Uterus (tissue), 3 donors: ENCODE measurements at regions not wholly inside any gene's neighbourhood (a gene's known extent, or its start where the extent isn't known, plus 50 kb on each side); places are given as distances from the start of the nearest gene placed in this dataset.

ENCODE experiments used
- DNase-seq, 2 donors: peaks; one replicate each; pipeline ENCODE4 v3.0.0-alpha.2; 2019 to 2020
- H3K27ac ChIP-seq, 2 donors: fragments of 200-600 bp; sonication (generic); 1 replicate in 1 of 2; 2 replicates in 1 of 2; pipeline ENCODE4 v1.5.1; 2016 to 2018
- H3K27me3 ChIP-seq, 2 donors: fragments of 200-600 bp; sonication (generic); one replicate each; pipeline ENCODE4 v1.5.1; 2018 to 2019; ENCODE audit warnings: control low read depth in 1 of 2
- H3K36me3 ChIP-seq, 2 donors: fragments of 200-600 bp; sonication (generic); one replicate each; pipeline ENCODE4 v1.5.1; 2019; ENCODE audit warnings: control low read depth in 1 of 2
- H3K4me1 ChIP-seq, 2 donors: fragments of 200-600 bp; sonication (generic); one replicate each; pipeline ENCODE4 v1.5.1; 2018 to 2019; ENCODE audit warnings: control low read depth in 1 of 2
- H3K4me3 ChIP-seq, 2 donors: fragments of 200-600 bp; sonication (generic); 1 replicate in 1 of 2; 2 replicates in 1 of 2; pipeline ENCODE4 v1.5.1; 2018 to 2019; ENCODE audit warnings: mild to moderate bottlenecking in 1 of 2
- H3K9me3 ChIP-seq, 2 donors: fragments of 200-600 bp; sonication (generic); one replicate each; pipeline ENCODE4 v1.5.1; 2019; ENCODE audit warnings: control low read depth in 1 of 2
- POLR2A ChIP-seq, 2 donors: fragments of 450-650 bp; IDR thresholded peaks; one replicate each; pipeline ENCODE4 v1.6.1; 2016; ENCODE audit warnings: antibody characterized with exemption in 2 of 2, mild to moderate bottlenecking in 1 of 2, moderate library complexity in 1 of 2
- intact Hi-C: fragments of 100-400 bp; cut with DNase I; formaldehyde crosslinking; loops from one replicate; pipeline ENCODE4 v1.15.1; 2023; ENCODE audit warnings: low total_unique reads
- TF ChIP-seq, protein P1 (sequence below), 4 experiments: fragments of 200-600 bp in 2 of 4; fragments of 450-650 bp in 2 of 4; sonication (generic) in 2 of 4; IDR thresholded peaks; one replicate each; pipeline ENCODE4 v1.5.1; 2016 to 2019; ENCODE audit warnings: antibody characterized with exemption in 4 of 4, mild to moderate bottlenecking in 2 of 4, moderate library complexity in 1 of 4
- donor health status: DM: yes; HTN: yes; CAD: no.

DNA sequence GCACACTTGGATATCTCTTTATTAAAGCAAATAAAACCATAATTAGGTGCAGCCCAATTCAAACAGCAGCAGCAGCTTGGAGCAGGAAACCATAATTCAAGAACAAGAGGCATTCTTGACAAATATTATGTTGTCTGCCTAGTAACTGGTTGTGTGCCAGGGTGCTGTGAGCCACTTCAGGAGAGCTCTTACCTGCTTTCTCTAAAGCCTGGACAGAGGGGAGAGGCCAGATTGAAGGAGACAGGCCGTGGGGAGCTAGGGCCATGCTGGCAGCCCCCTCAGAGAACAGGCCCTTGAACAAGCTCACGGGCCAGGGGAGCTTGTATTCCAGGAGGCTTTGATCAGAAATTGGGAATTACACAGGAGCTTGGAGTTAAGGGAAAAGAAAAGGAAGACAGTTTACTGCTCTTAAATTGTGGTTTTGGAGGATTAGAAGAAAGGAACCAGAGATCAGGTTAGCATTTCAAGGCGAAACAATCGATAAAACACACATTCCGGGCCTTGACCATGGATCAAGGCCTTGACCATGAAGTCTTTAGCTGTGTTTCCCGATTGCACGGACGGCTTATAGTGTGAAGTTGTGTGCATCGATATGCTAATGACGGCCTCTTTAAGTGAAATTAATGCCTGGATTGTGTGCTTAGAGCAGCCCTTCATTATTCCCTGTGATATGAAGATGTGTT lies 69.8 kb upstream of the NKX2-2 start:
- Histone ChIP-seq H3K4me3 (no peak overlapping the region), H3K4me1 (no peaks in the 10 kb centered on the region), H3K36me3 (no peaks in the 10 kb centered on the region), H3K9me3 (no peaks in the 10 kb centered on the region), H3K27me3 (no peaks in the 10 kb centered on the region), H3K27ac (no peak overlapping the region)
- intact Hi-C loops = no loop called here
- TF ChIP-seq, protein P1, sequence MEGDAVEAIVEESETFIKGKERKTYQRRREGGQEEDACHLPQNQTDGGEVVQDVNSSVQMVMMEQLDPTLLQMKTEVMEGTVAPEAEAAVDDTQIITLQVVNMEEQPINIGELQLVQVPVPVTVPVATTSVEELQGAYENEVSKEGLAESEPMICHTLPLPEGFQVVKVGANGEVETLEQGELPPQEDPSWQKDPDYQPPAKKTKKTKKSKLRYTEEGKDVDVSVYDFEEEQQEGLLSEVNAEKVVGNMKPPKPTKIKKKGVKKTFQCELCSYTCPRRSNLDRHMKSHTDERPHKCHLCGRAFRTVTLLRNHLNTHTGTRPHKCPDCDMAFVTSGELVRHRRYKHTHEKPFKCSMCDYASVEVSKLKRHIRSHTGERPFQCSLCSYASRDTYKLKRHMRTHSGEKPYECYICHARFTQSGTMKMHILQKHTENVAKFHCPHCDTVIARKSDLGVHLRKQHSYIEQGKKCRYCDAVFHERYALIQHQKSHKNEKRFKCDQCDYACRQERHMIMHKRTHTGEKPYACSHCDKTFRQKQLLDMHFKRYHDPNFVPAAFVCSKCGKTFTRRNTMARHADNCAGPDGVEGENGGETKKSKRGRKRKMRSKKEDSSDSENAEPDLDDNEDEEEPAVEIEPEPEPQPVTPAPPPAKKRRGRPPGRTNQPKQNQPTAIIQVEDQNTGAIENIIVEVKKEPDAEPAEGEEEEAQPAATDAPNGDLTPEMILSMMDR (IDR thresholded peaks at IDR 0.05) = no peak
- no peak for TF ChIP-seq POLR2A (IDR thresholded peaks at IDR 0.05)
- DNase-seq = no peak

DNA sequence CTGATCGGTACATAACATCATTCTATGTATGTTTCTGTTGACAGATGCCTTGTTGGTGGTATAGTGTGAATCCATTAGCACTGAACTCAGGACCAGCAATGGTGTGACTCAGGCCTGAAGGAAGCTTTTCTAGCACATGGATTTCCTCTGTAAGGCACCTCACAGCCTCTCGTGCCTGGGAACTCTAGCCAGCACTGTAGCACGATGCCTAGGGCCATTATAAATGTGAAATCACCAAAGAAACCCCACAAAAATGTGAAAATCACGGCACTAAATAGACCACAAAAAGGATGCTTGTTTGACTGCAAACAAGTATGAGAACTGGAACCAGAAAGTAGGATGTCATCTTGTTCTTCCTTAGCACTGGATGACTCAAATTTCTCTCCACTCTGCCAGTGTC lies 63.7 kb upstream of the NKX2-2 start:
- TF ChIP-seq, protein P1 (IDR thresholded peaks at IDR 0.05) = no peak
- no peak for TF ChIP-seq POLR2A (IDR thresholded peaks at IDR 0.05)
- no peaks in the 10 kb centered on the region for H3K4me1 ChIP-seq
- H3K27ac ChIP-seq = no peak overlapping the region
- no peak overlapping the region for H3K4me3 ChIP-seq
- H3K9me3 ChIP-seq = no peaks in the 10 kb centered on the region
- no peaks in the 10 kb centered on the region for H3K27me3 ChIP-seq
- no peak for DNase-seq
- intact Hi-C loops = no loop called here
- no peaks in the 10 kb centered on the region for H3K36me3 ChIP-seq

DNA sequence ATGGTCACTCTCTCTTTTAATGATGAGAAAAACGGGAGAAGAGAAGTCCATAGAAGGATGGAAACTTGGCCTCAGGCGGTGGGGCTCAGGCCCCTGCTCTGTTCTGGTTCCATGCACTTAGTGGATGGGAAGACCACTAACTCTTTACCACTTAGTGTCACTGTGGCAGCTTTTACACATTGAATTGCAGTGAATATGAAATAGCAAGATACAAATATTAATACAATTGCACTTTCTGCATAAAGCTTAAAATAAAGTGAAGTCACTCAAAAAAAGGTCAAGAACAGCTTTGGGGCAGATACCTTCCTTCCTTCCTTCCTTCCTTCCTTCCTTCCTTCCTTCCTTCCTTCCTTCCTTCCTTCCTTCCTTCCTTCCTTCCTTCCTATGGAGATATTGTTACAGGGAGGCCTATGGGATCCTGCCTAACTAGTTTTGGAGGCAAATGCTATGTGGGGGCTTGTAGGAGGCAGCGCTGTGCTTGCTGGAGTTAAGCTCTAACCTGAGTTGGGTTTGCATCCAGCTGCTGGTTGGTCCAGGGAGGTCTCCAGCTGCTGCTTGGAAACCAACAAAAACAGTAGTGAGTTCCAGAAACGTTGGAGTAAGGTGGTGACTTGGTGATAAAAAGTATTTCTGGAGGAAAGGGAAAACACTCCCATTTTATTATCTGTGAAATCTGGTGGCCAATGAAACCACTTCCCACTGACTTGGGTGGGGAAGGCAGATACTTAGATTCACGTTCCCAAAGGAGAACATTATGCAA lies 62.3 kb upstream of the NKX2-2 start:
- intact Hi-C loops = no loop called here

DNA sequence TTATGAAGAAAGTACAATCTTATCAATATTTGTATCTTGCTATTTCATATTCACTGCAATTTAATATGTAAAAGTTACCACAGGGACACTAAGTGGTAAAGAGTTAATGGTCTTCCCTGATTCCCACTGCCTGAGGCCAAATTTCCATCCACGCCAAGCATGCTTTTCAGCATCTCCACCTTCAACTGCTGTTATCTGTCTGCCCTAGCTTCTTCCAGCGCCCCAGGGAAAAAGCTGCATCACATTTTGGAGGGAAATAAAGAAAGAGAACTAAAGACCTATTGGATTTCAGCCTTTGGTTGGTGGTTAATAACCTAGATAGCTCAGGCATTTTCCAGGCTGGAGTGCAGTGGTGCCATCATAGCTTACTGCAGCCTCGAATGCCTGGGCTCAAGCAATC lies 61.3 kb upstream of the NKX2-2 start:
- no peaks in the 10 kb centered on the region for H3K27me3 ChIP-seq
- no peak for DNase-seq
- TF ChIP-seq POLR2A (IDR thresholded peaks at IDR 0.05) = no peak
- TF ChIP-seq, protein P1 (IDR thresholded peaks at IDR 0.05) = no peak
- intact Hi-C loops = no loop called here
- no peak overlapping the region for H3K27ac ChIP-seq
- H3K4me3 ChIP-seq = no peak overlapping the region
- no peaks in the 10 kb centered on the region for H3K36me3 ChIP-seq
- H3K4me1 ChIP-seq = no peaks in the 10 kb centered on the region
- no peaks in the 10 kb centered on the region for H3K9me3 ChIP-seq

More for the DNA sequence above, 62.3 kb upstream of the NKX2-2 start:
- no peak for TF ChIP-seq POLR2A (IDR thresholded peaks at IDR 0.05)
- TF ChIP-seq, protein P1 (IDR thresholded peaks at IDR 0.05) = no peak
- H3K4me3 ChIP-seq = no peak overlapping the region
- H3K27me3 ChIP-seq = no peaks in the 10 kb centered on the region
- no peaks in the 10 kb centered on the region for H3K36me3 ChIP-seq
- DNase-seq = no peak
- no peak overlapping the region for H3K27ac ChIP-seq
- H3K4me1 ChIP-seq = no peaks in the 10 kb centered on the region
- no peaks in the 10 kb centered on the region for H3K9me3 ChIP-seq

DNA sequence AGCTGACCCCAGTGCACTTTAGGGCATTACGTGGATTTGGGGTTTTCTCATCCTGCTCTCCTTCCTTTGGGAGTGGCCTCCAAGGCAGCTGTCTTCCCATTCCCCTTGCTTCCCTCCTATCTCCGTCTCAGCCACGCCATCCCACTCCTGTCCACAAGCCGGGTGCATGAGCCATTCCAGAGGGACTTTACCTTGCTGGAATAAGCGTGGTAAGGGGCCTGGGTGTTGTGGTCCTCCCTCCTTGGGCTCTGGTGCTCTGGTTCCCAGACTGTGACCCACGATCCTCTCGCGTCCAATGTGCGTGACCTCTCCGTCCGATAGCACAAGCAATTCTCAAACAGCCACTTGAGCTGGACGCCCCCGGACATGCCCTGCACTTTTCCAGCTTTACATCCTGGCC lies 60.6 kb upstream of the NKX2-2 start:
- H3K4me3 ChIP-seq = no peak overlapping the region
- H3K27me3 ChIP-seq = no peaks in the 10 kb centered on the region
- no peaks in the 10 kb centered on the region for H3K4me1 ChIP-seq
- DNase-seq = no peak
- no peaks in the 10 kb centered on the region for H3K9me3 ChIP-seq
- no peak overlapping the region for H3K27ac ChIP-seq
- no peaks in the 10 kb centered on the region for H3K36me3 ChIP-seq
- intact Hi-C loops = no loop called here
- TF ChIP-seq, protein P1 (IDR thresholded peaks at IDR 0.05) = no peak
- no peak for TF ChIP-seq POLR2A (IDR thresholded peaks at IDR 0.05)
